OCI-LY3 (cell line): ENCODE measurements at regions not wholly inside any gene's neighbourhood (a gene's known extent, or its start where the extent isn't known, plus 50 kb on each side); places are given as distances from the start of the nearest gene placed in this dataset.

Experiments
- H2AFZ ChIP-seq: fragments of 200-600, 300-600 bp; shearing (Covaris generic); 2 replicates; pipeline ENCODE4 v1.6.0; 2014; ENCODE audit warnings: antibody characterized with exemption, low read depth, low read length
- H3K27ac ChIP-seq: fragments of 200-600, 300-600 bp; sonication (generic); 2 replicates; pipeline ENCODE4 v1.5.1; 2014; ENCODE audit warnings: mild to moderate bottlenecking, low read length, moderate library complexity, mixed read lengths
- H3K27me3 ChIP-seq: fragments of 200-600, 300-600 bp; sonication (generic); 2 replicates; pipeline ENCODE4 v1.6.1; 2014; ENCODE audit warnings: low read depth, low read length, mixed read lengths
- H3K36me3 ChIP-seq: fragments of 200-600, 300-600 bp; sonication (generic); replicated peaks from 2 replicates; pipeline ENCODE3; 2014; ENCODE audit warnings: low read depth, low read length, mixed read lengths
- H3K4me1 ChIP-seq: fragments of 300-600, 200-600 bp; sonication (generic); 2 replicates; pipeline ENCODE4 v1.6.1; 2014; ENCODE audit warnings: low read length, mixed read lengths
- H3K4me2 ChIP-seq: fragments of 200-600, 300-600 bp; sonication (generic); 2 replicates; pipeline ENCODE4 v1.6.1; 2014; ENCODE audit warnings: low read length, mixed read lengths
- H3K4me3 ChIP-seq: fragments of 300-600, 200-600 bp; sonication (generic); 2 replicates; pipeline ENCODE4 v1.5.1; 2014; ENCODE audit warnings: antibody characterized with exemption, mild to moderate bottlenecking, low read length, moderate library complexity
- H3K79me2 ChIP-seq: fragments of 300-600, 200-600 bp; shearing (Covaris generic); 2 replicates; pipeline ENCODE4 v1.6.1; 2014; ENCODE audit warnings: mild to moderate bottlenecking, low read length, mixed read lengths
- H3K9ac ChIP-seq: fragments of 300-600, 200-600 bp; shearing (Covaris generic); 2 replicates; pipeline ENCODE4 v1.6.0; 2014; ENCODE audit warnings: mild to moderate bottlenecking, low read length, moderate library complexity
- H3K9me3 ChIP-seq: fragments of 200-600, 300-600 bp; shearing (Covaris generic); 2 replicates; pipeline ENCODE4 v1.6.1; 2014; ENCODE audit warnings: low read length, mixed read lengths; ENCODE audit not compliant: insufficient read depth
- H4K20me1 ChIP-seq: fragments of 200-600, 300-600 bp; sonication (generic); 2 replicates; pipeline ENCODE4 v1.6.1; 2016; ENCODE audit warnings: low read length, mixed read lengths; ENCODE audit not compliant: insufficient read depth
- CTCF ChIP-seq: fragments of 200-600, 300-600 bp; sonication (generic); IDR thresholded peaks from 2 replicates; pipeline ENCODE4 v1.5.1; 2014; ENCODE audit warnings: antibody characterized with exemption, low read length, low read depth
- EZH2phosphoT487 ChIP-seq: fragments of 200-600 bp; shearing (Covaris generic); IDR thresholded peaks from 2 replicates; pipeline ENCODE4 v1.6.1; 2018; ENCODE audit warnings: antibody characterized with exemption, mixed run types, low read depth

DNA sequence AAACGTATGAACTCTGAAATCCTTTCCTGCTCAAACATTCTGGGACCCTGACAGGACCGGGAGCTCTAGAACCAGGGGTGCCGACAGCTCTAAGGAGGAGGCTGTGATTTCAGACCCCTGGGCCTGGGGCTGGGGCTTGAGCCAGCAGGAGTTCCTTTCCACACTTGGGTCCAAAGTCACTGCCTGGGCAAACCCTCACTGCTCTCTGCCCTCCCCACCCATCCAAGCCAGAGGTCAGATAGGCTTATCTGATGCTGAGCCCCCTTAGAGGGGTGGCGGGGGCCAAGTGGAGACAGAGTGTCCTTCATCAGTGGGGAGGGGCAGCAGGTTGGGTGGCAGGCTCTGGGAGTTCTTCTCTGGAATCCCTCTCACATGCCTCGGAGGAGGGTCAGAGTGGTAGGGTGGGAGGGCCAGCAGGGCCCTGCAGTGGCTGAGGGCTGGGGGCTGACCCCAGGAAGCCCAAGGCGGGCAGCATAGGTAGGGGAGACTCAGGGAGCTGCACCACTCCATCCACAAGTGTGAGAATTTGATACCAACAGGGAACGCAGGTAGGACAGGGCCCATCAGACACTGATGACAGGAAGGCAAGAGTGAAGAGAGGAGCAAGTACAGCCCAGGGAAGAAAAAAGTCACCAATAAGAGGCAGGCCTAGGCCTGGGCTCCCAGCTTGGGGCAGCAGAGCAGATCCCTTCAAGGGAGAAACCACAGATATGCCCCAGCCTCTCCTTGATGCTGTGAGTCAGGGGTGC is 121.0 kb downstream of the MRPL14 start:
- Histone ChIP-seq H3K4me3 (no peak overlapping the region), H3K27ac (no peak overlapping the region), H3K27me3 (peaks cover 8% of the 10 kb centered on the region; the same call in 1 of the 2 replicates), H4K20me1 (peaks cover 46% of the 10 kb centered on the region), H3K9me3 (no peaks in the 10 kb centered on the region), H3K4me1 (peaks cover 15% of the 10 kb centered on the region), H3K4me2 (no peak overlapping the region), H3K36me3 (peaks cover 26% of the 10 kb centered on the region), H2AFZ (no peak overlapping the region), H3K79me2 (peaks cover 13% of the 10 kb centered on the region), H3K9ac (no peak overlapping the region)
- no peak for TF ChIP-seq CTCF
- no peak for TF ChIP-seq EZH2phosphoT487

- H3K27ac ChIP-seq, result no peak overlapping the region
- H4K20me1 ChIP-seq, result peaks cover 46% of the 10 kb centered on the region
- H3K9ac ChIP-seq, result no peak overlapping the region
- TF ChIP-seq CTCF (no peak; the same call in 1 of the 2 replicates), EZH2phosphoT487 (no peak)
- peaks cover 20% of the 10 kb centered on the region for H3K79me2 ChIP-seq
- no peak overlapping the region for H2AFZ ChIP-seq
- peaks cover 31% of the 10 kb centered on the region for H3K36me3 ChIP-seq
- H3K27me3 ChIP-seq, result peaks cover 8% of the 10 kb centered on the region; the same call in 1 of the 2 replicates
- H3K4me3 ChIP-seq, result no peak overlapping the region
- H3K4me2 ChIP-seq, result no peak overlapping the region
- peaks cover 15% of the 10 kb centered on the region for H3K4me1 ChIP-seq
- H3K9me3 ChIP-seq, result no peaks in the 10 kb centered on the region
Observed at GRCh38 chr6:44005507-44005903, 121.7 kb downstream of the MRPL14 start.

DNA sequence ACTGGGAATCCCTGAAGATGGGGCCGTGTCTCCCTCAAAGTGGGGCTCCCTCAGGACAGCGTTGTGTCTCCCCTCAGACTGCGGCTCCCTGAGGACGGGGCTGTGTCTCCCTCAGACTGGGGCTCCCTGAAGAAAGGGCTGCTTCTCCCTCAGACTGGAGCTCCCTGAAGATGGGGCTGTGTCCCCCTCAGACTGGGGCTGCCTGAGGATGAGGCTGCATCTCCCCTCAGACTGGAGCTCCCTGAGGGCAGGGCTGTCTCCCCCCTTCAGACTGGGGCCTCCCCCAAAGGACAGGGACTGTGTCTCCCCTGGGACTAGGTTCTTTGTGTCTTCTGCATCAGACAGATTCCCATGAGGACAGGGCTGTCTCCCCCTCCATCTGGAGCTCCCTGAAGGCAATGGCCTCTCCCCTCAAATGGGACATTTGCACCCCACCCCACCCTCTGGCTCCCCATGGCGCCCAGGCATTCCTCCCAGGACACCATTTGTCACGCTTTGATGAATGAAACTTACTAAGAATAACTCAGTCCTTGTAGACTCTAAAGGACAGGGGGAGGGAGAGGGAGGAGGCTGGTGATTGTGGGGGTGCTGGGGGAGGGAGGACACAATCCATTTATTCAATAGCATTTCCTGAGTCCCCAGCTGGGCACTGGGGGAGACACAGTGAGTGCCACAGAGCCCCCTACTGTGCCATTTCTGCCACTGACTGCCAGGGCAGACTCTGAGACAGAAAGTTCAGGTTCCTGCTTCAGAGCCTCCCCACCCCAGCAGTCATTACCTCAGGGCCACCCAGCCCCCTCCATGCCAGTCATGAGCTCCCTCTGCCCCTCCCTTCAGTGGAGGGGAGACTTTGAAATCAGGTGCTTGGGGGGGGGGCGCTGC is 122.4 kb downstream of the MRPL14 start:
- H2AFZ ChIP-seq, result no peak overlapping the region

More for the DNA sequence above, 122.4 kb downstream of the MRPL14 start:
- H3K27ac ChIP-seq, result no peak overlapping the region
- peaks cover 19% of the 10 kb centered on the region for H3K4me1 ChIP-seq
- H3K36me3 ChIP-seq, result peaks cover 31% of the 10 kb centered on the region
- H3K9ac ChIP-seq, result no peak overlapping the region
- no peak overlapping the region for H3K4me2 ChIP-seq
- TF ChIP-seq CTCF (peak; percentile 56), EZH2phosphoT487 (no peak)
- H4K20me1 ChIP-seq, result peaks cover 46% of the 10 kb centered on the region
- H3K79me2 ChIP-seq, result peaks cover 20% of the 10 kb centered on the region
- no peaks in the 10 kb centered on the region for H3K9me3 ChIP-seq
- H3K4me3 ChIP-seq, result no peak overlapping the region
- 0 out of 2 replicates have a peak, but pooled peaks cover 5% of the 10 kb centered on the region for H3K27me3 ChIP-seq
